Activated T-helper 9 cell treated with anti-CD3 and anti-CD28 coated beads, Interleukin-2, amount 50 U/mL, for 16 hours (primary cell): ENCODE measurements at regions not wholly inside any gene's neighbourhood (a gene's known extent, or its start where the extent isn't known, plus 50 kb on each side); places are given as distances from the start of the nearest gene placed in this dataset.
"Not testable (repeated sequence)": the region's sequence is repeated elsewhere in the genome, so short reads cannot be mapped to it uniquely, and the experiment has no call there.

Experiments used
- DNase-seq: peaks from one replicate; pipeline ENCODE4 v3.0.0-alpha.2; 2020; ENCODE audit warnings: low read depth

DNA sequence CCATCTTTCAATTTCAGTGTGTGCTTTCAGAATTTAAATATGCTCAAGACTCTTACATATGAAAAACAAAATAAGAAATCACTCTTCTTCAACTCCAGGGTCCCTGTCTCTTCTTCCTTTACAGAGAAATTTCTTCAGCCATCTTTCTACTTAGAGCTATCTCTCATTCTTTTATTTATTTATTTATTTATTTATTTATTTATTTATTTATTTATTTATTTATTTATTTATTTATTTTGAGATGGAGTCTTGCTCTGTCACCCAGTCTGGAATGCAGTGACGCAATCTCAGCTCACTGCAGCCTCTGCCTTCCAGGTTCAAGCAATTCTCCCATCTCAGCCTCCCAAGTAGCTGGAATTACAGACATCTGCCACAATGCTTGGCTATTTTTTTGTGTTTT, 211.7 kb downstream of the DUSP10 start:
- DNase-seq: not testable (repeated sequence)

DNA sequence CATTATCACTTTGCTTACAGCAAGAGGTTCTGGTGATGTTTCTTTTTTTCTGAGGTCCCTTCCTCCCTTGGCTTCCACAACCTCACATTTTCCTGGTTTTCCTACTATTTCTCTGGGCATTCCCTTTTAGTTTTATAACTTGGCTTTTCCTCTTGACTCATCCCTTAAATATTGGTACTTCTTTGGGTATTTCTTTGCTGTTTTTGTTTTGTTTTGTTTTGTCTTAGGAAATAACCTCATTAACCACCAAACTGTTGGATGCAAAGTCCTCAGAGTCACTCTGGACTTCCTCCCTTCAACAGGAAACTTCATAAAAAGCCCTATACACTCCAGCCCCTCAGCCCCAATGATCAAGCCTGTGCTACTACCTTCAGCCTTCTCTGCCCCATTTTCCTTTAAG, 211.1 kb downstream of the DUSP10 start:
- DNase-seq: no peak

DNA sequence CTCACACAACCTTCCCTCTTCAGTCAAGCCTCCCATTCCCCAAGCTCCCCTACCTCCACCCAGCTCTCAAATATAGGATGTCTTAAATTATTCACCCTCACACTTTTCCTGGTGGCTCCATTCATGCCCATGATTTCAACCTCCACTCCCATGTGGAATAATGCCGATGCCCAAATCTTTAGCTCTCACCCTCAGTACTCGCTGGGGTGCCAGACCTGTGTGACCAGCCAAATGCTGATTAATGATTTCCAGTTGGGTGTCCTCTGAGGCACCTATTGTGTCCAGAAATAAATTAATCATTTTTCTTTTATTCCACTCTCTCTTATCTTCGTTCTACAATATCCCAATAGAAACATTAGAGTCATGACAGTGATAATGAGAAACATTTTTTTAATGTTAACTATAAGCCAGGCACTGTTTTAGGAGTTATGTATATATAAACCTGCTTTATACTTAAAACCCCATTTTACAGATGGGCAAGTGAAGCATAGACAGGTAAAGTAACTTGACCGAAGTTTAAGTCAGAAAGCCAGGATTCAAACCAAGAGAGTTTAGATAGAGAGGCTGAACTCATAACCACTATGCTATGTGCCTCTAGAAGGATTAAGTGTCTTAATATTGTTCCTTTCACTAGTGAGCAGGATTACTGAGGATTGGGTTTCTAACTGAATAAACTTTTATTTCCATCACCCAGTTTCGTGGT, 209.7 kb downstream of the DUSP10 start:
- no peak for DNase-seq

DNA sequence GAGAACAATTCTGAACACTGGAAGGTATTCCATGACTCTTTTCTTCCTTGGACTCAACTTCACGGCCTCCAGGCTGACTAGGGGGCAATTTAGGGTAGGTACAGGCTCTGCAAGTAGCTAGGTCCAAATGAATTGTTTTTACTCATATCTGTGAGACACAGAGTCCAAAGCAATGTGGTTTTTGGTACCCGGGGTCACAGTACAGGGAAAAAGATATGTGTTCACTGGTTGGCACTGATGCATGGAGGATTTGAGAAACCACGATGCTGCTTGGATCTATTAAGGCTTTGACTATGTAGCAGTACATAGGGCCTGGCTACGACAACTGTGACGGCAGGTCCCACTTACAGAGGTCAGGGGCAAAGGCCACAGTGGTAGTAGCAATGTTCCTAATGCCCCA, 200.6 kb downstream of the DUSP10 start:
- no peak for DNase-seq

DNA sequence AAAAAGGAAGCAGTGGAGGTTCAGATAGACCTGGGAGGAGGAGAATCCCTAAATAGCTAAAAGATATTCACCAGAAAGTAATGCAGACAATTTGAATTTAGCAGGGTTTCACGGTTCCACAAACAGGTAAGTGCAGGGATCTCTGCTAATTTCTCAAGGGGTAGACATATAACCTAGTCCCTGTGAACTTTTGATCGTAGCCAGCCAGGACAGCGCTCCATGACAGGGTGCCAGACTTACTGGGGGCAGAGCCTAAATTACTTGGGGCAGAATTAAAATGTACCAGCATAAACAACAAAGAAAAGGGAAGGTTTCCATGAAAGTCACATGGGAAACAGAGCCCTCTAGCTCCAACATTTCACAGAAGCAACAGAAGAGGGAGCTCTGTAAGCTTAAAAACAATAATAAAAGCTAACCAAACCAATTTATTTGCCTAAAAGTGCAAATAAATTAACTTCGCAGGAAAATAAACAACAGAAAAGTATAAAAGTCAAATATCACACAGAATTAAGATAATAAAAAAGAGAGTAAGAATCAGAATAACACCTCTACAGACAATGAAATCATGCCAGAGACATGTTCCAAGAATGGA, 198.3 kb downstream of the DUSP10 start:
- no peak for DNase-seq

DNA sequence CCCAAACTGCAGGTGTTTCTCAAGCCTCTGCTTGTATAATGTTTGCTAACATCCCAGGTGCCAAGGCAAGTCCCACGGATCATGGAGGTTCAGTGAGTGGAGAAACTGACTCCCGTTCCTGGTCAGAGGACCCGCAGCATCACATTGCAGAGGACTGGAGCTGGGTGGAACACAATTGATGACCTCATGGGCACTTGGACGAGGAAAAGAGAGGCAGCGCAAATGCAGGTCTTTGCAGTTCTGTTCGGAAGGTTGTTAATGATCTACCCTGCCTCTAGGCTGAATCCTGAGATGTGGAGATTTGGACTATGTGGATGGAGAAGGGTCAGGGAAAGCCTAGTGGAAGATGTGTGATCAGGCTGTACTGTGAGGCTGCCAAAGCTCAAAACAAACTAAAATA, 192.9 kb downstream of the DUSP10 start:
- DNase-seq: no peak

DNA sequence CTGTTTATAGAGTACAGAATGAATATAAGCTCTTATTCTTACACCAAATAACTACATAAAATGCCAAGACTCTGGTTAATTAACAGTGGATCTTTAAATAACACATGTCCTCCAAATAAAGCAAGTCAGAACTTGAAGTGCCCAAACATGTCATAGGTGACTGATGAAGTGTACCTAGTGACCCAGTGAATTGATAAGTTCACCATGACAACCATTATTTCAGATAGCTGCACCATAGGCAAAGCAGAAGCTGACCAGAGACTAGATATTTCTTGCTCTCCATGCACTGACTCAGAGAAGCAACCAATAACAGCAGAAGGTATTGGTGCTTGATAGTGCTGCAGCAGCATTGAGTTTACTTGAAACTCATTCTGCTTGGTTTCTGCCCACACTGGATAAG, 192.1 kb downstream of the DUSP10 start:
- no peak for DNase-seq

DNA sequence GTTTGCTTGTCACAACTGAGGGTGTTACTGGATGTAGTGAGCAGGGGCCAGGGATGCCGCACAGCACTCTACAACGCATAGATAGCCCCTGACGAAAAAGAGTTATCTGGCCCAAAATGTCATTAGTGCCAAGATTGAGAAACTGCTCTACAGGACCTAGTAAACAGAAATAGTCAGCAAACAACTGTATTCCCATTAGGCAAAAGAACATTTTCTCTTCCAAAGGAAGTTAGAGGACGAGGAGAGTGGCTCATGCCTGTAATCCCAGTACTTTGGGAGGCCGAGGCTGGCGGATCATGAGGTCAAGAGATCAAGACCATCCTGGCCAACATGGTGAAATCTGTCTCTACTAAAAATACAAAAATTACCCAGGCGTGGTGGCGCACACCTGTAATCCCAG, 189.1 kb downstream of the DUSP10 start:
- not testable (repeated sequence) for DNase-seq

DNA sequence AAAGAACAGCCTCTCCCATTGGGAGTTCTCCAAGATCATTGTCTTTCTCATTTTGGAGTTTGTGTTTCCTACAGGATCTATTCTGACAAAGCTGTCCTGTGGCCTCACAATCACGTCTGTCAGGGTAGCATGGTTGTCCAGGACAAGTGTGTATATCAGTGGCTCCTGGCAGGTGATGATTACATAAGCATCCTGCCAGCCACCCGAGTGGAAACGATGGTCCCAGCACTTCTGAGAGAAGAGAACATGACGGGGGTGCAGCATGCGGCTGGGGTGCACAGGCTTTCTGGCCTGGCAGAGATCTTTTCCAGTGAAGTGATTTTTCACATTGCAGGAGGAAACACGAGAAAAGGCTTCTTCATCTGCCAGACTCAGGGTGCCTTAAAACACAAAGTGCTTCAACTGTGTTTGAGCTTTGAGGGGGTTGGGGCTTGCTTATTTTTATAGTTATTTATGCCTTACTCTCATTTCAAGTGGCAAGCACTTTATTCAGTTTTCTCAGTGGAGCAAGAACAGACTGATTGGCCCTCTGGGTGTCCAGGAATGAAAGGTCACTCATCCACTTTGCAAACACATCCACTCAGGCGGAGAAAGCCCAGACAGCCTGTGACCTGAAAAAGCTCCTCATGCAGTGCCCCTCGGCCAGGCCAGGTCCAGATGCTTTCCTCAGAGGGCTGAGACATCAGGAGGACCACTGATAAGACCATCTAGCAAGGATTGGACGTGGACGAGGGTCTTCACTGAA, 186.0 kb downstream of the DUSP10 start:
- no peak for DNase-seq

DNA sequence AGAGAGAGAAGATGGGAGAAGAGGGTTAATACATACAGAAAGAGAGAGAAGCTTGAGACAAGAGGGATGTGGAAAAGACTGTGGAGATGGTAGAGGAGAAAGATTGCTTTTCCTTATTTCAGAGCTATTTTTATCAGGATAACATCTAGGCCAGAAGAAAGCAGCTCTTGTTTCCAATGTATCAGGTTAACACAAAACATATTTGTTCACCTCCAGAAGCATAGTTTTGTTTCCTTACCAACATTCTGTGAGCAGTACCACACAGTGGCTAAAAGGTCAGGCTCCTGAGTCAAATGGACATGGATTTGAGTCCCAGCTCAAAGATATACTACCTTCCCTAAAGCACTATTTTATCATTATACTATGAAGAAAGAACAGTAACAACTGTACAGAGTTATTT, 185.5 kb downstream of the DUSP10 start:
- DNase-seq: no peak

DNA sequence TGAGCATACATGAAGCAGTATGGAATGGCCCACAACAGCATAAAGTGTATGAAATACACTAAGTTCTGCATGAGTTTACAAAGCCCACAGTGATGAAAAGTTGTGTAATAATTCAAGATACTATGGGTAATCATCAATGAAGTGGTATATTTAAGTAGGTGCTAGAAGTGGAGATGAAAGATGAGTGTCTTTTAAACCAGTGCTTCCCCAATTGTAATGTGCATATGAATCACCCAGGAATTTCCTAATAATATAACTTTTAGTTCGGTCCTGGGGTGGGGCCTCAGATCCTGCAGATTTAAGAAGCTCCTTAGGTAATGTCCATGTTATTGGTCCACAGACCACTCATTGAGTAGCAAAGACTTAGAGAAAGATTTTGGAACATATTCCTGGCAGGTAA, 184.9 kb downstream of the DUSP10 start:
- no peak for DNase-seq

DNA sequence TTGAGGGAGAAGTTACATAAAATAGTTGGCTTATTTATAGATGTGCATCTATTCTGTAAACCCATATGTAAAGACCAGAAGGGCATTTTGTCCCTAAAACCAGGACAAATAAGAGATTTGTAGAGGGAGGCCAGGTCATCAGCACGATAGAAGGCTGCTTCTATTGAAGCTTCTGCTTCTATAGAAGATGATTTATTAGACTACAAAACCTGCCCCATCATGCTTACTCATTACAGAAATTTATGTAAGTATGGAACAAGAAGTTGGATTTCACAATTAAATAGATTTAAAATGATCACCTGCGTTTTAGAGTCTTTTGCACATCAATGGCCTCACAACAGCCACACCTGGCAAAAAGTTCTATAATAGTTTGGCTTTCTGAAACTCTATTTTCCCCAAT, 183.5 kb downstream of the DUSP10 start:
- DNase-seq: no peak

DNA sequence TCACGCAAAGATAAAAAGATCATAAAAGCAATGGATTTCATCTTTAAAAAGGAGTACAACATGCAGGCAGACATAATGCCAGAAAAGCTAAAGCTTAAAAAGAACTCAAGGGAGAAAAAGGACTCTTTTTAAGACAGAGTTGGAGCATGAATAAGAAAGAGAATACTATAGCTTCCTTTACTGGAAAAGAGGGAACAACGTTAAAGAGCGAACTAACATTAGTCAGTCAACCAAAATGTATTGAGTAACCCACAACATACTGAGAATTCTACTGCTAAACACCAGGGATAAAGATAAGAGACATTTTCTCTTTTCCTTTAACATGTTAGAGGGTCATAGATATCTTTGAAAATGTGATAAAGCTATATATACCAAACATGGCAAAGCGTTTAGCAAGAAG, 182.0 kb downstream of the DUSP10 start:
- DNase-seq: no peak

DNA sequence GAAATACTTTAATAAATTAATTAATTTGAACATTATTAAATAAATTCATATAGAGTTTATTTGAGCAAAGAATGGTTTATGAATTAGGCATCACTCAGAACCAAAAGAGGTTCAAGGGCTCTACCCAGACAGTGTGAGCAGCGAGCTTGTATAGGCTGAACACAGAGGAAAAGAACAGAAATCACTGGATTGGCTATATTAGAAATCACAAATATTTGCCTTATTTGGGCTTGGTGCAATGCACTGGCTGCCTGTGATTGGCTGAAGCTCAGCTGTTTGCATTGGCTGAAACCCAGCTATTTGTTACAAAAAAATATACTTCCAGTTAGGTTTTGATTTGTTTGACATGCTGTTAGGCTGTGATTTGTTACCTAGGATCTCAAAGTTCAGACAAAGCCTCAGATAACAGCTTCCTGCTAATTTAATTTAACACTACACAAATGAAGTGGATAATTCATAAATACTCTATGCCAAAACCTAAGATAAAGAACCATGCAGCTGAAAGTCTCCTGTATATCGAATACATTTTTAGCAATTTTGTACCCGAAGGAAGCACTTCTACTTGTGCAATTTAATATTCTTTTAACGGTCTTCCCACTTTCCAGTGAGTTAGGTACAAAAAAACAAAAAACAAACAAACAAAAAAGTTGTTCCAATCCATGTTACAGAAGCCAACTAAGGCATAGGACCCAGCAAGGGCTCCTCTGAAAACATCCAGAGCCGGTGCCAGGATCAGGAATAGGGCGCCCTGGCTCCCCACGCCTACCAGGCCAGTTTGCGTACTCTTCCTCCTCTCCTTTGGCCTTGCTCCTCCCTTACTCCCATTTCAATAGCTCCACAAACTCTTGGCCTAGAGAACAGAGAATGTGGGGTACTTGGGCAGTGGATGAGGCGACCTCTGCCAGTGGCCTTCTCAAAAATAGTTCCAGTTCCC, 179.1 kb downstream of the DUSP10 start:
- DNase-seq: no peak

DNA sequence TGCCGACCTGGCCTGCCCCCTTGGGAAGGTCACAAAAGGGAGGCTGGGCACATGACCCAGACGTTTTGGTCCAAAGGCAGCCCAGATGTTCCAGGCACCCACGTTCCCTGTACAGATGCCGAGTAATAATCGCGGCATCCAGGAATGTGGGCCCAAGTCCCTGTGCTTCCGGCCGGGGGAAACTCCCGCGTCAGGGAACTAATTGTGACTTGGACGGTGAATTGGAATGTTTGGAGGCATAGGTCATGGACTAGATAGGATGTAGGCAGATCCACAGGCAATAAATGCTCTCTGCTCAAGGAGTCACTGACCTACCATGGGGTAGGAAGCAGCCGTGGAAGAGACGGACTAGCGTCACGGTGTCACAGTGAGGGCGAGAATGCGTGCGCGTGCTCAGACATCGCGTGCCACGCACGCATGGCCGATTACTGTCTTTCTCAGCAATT, 178.4 kb downstream of the DUSP10 start:
- no peak for DNase-seq

DNA sequence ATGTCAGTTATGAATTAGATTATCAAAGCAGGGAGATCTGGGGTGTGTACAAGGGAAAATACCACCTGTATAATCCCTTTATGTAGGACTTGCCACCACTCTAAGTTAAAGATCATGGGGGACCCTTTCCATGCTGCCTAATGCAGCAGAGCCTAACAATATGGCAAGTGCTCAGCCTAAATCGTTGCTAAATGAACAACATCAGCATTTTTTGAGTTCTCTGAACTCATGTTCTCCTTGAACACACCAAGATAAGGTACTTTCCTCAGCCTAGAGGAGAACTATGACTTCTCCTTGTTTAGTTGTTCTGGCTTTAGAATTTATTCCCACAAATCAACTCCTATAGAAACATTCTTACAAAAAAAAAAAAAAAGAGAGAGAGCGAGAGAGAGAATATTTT, 177.0 kb downstream of the DUSP10 start:
- DNase-seq: no peak

DNA sequence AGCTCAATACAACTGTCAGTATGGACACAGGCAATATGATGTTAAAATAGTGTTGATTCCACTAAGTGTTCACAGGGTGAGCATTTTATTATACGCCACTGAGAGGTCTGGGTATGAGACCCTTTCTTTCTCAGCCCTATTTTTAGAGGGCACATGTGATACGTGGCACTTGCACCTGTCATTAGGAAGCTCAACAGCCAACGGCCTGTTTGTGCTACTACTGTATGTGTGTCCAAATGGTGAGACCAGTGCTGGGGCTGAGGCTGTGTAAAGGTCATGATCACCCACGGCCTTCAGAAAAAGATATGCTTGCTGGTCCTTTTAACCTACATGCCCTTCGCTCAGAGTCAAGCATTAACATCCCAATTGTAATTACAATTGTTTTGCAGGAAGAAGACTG, 176.2 kb downstream of the DUSP10 start:
- DNase-seq: no peak

DNA sequence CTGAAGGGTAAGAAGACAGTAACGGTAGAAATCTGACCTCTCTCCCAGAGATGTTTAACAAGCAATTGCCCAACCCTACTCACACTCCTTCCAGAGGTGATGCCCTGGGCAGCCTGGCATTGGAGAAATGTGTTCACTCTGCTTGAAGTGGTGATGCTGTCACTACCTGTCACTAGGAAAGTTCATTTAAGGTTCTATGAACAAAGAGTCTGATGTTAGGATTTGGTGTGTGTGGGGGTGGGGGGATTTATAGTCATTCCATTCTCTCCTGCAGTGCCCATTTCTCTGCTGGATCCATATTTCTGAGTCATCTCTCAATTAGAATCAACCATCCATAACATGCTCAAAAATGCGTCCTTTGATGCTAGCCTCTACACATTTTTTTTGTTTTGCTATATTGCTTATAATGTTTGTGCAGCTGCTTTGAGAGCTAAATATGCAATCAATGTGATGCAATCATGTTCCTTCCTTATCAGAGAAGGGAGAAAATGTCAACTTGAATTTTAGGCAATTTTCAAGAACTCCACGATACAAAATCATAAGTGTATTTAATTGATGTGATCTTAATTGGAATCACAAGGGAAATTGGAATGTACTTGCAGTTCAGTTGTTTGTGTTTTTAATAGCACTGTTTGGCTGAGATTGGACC, 173.9 kb downstream of the DUSP10 start:
- DNase-seq: no peak

DNA sequence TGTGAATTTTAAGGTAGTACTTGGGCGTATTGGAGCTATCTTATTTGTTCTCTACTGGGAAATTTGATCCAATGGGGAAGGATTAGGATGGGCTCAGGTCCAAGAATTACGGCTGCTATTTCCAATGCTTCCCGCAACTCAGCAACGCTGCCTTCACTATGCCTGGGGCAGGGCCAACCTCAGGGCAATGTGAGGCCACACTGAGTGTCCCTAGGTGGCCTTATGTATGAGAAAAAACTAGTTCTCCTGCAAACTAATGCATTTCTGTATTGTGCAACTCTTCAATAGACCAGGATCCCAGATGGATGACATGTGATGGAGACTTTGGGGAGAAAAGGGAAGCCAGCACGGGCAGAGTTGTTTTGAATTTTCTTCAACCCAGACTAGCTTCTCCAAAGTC, 168.1 kb downstream of the DUSP10 start:
- DNase-seq: no peak

DNA sequence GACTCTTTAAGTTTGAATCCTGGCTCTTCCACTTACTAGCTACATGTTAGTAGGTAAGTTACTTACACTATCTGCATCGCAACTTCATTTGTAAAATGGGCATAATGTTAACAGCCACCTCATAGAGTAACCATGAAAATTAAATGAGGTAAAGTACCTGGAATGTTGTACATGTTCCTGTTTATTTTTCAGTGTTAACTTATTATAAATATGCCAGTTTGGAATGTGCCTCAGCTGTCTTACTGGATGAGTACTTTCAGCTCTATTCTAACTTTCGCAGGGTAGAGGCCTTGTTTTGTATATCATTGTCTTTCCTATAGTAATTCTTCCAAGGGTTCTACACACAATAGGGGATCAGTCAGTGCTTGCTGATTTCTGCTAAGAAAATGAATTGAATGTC, 167.4 kb downstream of the DUSP10 start:
- no peak for DNase-seq

DNA sequence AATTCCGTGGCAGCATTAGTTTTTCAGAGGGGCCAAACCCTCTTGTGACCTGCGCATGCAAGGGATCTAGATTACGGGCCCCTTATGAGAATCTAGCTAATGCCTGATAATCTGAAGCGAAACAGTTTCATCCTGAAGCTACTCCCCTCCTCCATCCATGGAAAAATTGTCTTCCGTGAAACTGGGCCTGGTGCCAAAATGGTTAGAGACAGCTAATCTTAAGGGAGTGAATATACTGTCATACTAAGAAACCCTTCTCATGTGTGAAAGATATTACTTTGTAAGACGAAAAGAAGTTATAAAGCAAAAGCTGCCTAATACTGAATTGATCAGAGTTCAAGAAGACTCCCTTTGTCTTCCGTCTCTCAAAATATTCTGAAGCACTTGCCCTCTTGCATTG, 166.3 kb downstream of the DUSP10 start:
- DNase-seq: no peak

DNA sequence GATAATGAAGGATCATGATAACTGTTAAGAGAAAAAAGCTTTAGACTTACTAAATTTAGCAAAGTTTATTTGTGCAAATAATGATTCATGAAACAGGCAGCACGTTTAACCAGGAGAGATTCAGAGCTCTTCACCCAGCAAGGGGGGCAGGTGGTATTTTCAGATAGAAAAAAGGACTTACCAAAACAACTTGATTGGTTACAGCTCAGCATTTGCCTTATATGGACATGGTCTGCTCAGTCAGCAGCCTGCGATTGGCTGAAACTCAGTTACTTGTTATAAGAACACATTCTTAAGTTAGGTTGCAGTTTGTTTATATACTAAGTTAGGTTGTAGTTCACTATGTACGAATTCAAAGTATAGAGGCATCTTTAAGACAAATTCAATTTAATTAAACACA, 165.6 kb downstream of the DUSP10 start:
- no peak for DNase-seq
